Central memory CD4-positive, alpha-beta T cell (primary cell): ENCODE measurements at regions not wholly inside any gene's neighbourhood (a gene's known extent, or its start where the extent isn't known, plus 50 kb on each side); places are given as distances from the start of the nearest gene placed in this dataset.

Experiments used
- DNase-seq: peaks from one replicate; pipeline ENCODE4 v3.0.0; 2022

- DNase-seq, result no peak
Observed at GRCh38 chr6:22003287-22003686, 293.5 kb downstream of the PRL start.

- no peak for DNase-seq
Observed at GRCh38 chr6:22006795-22007194, 290.0 kb downstream of the PRL start.

- no peak for DNase-seq
Observed at GRCh38 chr6:22007469-22007868, 289.4 kb downstream of the PRL start.

- DNase-seq, result no peak
Observed at GRCh38 chr6:22008248-22008836, 288.5 kb downstream of the PRL start.

- DNase-seq, result no peak
Observed at GRCh38 chr6:22010102-22010501, 286.7 kb downstream of the PRL start.

DNA sequence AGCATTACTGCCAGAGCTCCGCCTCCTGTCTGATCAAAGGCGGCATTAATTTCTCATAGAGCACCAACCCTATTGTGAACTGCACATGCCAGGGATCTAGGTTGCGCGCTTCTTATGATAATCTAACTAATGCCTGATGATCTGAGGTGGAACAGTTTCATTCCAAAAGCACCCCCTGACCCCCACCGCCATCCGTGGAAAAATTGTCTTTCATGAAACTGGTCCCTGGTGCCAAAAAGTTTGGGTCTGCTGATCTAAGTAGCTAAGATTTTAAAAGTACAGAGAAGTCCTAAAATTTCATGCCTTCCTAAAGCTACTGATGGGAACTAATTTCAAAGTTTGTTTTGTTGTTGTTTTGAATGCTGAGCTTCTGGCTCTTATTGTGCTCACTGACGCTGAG lies 281.6 kb downstream of the PRL start:
- DNase-seq, result no peak

GRCh38 chr6:22015944-22016343 lies 280.9 kb downstream of the PRL start:
- DNase-seq, result no peak

DNA sequence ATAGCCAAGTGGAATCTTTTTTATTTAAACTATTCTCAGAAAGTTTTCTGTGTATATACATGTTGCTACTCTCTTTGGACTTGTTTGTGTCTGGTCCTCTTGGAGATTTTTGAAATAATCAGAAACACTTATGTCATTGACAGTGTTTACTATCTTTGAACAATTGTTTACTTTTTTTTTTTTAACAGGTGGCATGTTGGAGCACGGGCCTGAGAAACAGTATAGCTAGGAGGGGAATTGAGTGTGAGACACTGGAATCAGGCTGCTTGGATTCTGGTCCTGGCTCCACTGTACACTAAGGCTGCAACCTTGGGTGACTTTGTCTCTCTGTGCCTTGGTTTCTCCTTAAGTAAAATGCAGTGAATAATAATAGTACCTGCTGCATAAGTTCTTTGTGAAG lies 279.6 kb downstream of the PRL start:
- DNase-seq, result no peak

DNA sequence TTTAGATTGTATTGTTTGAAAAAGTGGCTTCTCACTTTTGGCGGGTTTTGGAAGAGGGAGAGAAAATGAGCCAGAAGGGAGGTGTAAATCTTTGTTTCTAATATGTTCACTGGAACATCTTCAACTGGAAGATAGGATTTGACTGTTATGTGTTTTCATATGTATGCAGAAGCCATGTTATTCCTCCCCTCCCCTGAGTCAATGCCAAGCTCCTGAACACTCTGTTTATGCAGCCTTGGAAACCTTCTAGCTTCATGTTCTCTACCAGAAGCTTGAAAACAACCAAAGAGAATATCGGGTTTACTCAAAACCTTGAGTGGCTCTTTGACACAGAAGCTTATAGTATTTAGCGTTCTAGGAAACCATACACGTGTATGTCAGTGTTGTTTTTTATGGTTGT lies 279.1 kb downstream of the PRL start:
- no peak for DNase-seq

GRCh38 chr6:22019857-22020256 lies 277.0 kb downstream of the PRL start:
- DNase-seq, result no peak

DNA sequence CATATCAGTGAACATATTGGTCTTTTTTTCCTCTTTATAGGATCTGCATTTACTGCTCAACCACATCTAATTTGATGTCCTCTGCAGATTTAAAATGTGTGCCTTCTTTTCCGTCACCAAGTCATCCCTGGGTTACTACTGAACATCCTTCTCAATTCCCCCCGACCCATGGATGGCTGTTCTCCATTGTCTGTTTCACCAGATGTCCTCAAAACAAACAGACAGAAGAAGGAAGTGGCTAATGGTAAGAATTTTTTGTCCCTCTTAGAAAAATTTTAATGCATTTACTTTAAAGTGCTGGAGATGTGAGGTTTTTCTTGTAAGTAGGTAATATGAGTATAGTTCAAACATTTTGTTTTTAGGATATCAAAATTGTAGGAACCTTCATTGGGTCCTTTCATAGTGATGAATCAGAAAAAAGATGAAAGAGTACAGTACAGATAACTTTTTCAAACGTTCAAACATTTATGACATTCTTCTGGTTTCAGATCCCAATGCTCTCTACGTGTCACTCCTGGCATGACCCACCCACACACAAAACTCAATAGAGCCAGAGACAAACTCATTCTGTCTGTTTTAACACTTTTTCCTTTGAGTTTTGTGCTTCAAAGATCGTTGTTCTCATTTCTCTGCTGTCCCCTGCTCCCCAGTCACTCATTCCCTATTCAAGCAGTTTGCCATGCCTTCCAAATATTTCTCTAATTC lies 276.4 kb downstream of the PRL start:
- DNase-seq, result no peak

DNA sequence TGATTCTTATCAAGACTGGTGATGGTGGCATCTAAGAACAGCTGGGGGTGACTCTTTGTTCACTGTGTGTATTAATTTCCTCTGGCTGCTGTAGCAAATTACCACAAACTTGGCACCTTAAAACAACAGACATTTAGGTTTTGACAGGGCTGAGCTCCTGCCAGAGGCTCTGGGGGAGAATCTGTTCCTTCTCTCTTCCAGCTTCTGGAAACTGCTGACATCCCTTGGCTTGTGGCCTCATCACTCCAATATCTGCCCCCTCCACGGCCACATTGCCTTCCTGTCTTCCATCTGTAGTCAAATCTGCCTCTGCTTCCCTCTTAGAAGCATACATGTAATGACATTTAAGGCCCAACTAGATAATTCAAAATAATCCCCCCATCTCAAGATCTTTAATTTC lies 274.9 kb downstream of the PRL start:
- DNase-seq, result no peak

DNA sequence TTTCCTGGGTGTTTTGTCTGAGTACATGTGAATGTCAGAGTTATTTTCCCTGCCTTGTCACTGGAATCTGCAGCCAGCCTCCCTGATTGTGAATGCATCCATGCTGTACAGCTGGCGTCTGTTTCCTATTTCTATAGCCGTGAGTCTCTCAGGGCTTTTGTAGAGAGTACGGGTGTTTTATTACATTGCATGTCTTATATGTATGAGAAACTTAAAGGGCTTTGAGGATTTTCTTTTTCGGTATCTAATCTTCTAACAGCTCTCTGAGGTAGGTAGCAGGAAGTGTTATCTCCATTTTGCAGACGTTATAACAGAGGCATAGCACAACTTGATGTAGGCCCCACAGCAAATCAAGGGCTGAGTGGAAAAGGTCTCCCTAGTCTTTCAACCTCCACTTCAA lies 272.9 kb downstream of the PRL start:
- no peak for DNase-seq

DNA sequence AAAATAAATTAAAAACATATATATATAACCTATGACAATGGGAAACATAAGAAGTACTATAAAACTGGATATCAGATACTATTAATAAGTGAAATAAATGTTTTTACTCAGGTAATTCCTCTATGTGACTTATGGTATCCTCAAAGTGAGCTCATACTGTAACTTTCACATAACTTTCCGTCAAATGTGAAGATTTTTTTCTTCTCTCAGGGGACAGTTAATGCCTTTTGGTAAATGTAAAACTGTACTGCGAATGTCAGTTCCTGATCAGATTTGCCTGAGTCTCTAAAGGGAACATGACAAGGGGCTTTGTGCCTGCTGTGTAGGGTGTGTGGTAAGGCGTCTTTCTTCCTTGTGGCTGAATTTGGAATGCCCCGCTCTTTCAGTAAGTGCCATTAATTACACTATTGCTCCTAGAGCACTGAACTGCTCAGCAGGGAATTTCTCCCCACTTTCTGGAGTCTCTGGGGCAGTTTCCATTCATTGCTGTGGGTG lies 271.8 kb downstream of the PRL start:
- DNase-seq, result no peak

GRCh38 chr6:22025468-22026163 lies 271.2 kb downstream of the PRL start:
- DNase-seq, result no peak

- DNase-seq, result no peak
Observed at GRCh38 chr6:22026164-22026678, 270.6 kb downstream of the PRL start.

DNA sequence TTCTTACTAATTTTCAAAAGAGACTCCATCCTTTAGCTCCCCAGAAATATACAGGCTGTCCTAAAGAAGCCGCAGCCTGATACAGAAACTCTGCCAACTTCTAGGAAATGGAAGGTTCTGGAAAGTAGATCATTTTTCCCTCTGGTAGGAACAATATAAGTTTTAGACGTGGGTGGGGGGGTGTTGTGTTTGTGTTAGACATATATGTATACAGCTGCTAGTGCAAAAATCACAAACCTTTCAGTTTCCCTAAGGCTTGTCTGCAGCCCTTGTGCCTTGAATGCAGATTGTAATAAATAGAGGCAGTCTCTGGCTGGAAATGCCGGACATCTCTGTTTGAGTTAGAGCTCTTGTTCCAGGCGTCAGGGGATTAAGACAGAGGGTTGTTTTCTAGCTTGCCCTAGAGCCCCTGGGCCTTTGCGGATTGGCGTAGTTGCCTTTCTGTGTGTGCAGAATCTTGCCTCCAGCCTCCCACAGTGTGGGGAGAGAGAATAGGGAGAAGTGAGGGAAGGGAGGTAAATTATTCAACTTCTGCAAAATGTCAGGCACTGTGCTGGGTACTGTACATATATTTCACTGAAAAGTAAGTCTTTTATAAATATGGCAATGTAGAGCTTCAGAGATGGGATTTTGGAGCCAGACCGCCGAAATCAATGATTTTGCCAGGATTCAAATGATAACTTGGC lies 269.7 kb downstream of the PRL start:
- DNase-seq, result no peak

DNA sequence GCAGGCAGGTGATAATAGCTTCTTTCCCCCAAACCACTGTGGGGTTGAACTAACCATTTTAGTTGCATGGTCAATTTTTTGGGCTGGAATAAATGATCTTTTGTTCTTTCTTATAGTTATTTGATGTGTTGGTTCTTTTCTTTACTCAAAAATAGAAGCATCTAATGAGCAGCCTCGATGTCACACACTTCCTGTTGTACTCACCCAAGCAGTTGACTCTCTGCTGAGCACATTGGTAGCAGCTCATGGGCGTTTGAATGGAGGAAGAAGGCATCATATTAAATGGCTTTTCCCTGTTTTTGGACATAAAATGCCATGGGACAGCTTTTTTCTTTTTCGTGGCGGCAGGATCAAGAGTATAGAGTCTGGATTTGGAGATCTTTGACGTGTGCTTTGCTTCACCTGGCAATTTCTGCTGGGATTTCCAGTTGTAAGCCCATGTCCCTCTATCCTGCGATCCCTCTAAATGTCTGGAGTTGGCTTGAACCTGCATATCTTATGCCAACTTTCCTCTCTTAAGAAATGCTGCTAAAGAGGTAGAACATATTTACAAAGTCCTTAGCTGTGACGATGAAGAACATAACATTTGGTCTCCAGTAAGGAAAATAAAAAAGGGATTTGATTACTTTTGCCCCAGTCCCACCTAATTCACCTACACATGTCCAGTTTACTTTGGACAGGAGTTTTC lies 268.3 kb downstream of the PRL start:
- DNase-seq, result no peak

- DNase-seq, result no peak
Observed at GRCh38 chr6:22029171-22029570, 267.7 kb downstream of the PRL start.

DNA sequence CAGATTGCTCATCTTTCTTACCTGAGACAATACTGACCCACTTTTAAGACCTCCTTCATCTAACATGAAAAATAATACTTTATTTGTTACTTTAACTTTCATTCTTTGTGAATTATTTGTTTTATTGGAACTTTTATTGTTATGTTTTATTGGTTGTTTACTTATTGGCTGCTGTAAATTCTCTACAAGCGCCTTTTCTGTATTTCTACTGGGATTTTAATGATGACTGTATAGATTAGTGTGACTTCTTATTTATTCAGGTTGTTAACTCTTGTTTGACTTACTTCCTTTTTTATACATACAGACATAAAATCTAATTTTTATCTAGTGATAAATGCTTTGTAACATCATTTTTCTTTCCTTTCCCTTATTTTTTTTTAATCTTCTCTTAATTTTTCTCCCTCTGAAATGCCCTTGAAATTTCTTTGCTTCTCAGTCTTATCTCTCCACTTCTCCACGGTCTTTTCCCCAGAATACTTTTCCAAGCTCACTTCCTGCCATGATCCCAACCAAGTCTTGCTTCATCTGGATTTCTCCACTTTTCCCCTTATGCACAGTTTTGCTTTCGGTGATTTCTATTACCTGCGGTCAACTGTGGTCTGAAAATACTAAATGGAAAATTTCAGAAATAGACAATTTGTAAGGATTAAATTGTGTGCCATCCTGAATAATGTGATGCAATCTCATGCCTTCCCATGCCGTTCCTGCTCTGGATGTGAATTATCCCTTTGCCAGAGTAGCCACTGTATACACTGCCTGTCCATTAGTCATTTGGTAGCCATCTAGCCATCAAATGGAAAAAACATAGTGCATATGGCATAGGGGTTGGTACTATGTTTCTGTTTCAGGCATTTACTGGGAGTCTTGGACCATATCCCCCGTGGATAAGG lies 265.9 kb downstream of the PRL start:
- no peak for DNase-seq

- DNase-seq, result no peak
Observed at GRCh38 chr6:22035690-22036089, 261.1 kb downstream of the PRL start.

GRCh38 chr6:22036275-22036674 lies 260.6 kb downstream of the PRL start:
- no peak for DNase-seq
